CD4-positive, alpha-beta T cell treated with Interleukin-17A for 1 hour (primary cell): ENCODE measurements at regions not wholly inside any gene's neighbourhood (a gene's known extent, or its start where the extent isn't known, plus 50 kb on each side); places are given as distances from the start of the nearest gene placed in this dataset.
"Not testable (repeated sequence)": the region's sequence is repeated elsewhere in the genome, so short reads cannot be mapped to it uniquely, and the experiment has no call there.

ENCODE experiments used
- DNase-seq: peaks from one replicate; pipeline ENCODE4 v3.0.0-alpha.2; 2020

GRCh38 chr17:30711626-30712507, 112.6 kb downstream of the CRLF3 start:
- DNase-seq: not testable (repeated sequence)

- not testable (repeated sequence) for DNase-seq
Measured at GRCh38 chr17:30711176-30711575, 113.3 kb downstream of the CRLF3 start.

GRCh38 chr17:30710276-30711088, 114.0 kb downstream of the CRLF3 start:
- DNase-seq: not testable (repeated sequence)

DNA sequence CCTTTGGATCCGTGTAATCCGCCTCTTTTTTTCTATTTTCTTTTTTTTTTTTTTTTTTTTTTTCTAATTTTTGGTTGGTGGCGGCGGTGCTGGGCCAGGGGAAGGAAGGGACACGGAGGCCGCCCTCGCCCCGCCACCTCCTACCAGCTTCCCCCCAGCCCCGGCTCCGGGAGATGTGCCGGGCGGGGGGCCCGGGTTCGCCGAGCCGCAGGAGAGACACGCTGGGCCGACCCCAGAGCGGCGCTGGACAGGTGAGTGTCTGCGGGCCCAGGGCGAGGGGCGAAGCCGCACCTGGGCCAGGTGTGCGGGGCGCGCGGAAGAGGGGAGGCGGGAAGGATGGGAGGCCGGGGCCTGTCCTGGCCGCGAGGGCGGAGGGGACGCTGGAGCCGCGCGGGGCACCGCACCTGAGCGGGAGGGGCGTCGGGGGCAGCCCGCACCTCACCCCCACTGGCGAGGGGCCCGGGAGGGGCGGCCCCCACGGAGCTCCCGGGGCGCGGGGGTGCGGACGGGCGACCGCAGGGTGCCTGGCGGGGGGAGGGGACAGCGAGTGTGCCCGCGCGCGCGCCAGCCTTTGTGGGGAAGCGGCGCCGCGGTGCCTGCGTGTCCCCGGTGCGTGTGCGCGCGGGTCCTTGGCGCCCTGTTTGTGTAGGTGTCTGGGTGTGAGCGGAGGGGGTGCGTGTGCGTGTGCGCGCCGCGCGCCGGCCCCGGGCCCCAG, 114.8 kb downstream of the CRLF3 start:
- peak; percentile 41 for DNase-seq

DNA sequence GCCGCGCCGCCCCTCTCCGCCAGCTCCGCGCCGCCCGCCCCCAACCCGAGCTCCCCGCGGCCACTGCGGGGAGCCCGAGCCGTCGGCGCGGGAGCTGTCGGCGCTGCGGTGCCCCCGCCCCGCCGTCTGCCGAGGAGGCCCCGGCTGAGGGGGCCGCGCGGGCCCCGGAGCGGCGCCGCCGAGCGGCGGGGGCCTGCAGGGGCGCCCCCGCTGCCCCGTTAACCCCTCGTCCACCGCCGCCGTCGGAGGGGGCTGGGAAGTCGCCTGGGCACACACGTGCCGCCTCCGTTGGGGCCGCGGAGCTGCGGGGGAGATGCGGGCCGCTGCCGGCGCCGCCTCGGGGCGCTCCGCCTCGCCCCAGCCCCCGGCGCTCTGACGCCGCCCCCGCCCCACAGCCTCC, 115.4 kb downstream of the CRLF3 start:
- peak; percentile 35 for DNase-seq

- DNase-seq: peak; percentile 72
Measured at GRCh38 chr17:30708241-30709078, 116.0 kb downstream of the CRLF3 start.

GRCh38 chr17:30707724-30708240, 116.7 kb downstream of the CRLF3 start:
- peak; percentile 50 for DNase-seq

GRCh38 chr17:30706461-30707335, 117.8 kb downstream of the CRLF3 start:
- DNase-seq: not testable (repeated sequence)

- DNase-seq: not testable (repeated sequence)
Measured at GRCh38 chr17:30706004-30706403, 118.5 kb downstream of the CRLF3 start.

- DNase-seq: no peak
Measured at GRCh38 chr17:30701498-30701989, 122.9 kb downstream of the CRLF3 start.

GRCh38 chr17:30700833-30701232, 123.7 kb downstream of the CRLF3 start:
- DNase-seq: not testable (repeated sequence)

- peak; percentile 78 for DNase-seq
Measured at GRCh38 chr17:30697619-30698460, 126.7 kb downstream of the CRLF3 start.

DNA sequence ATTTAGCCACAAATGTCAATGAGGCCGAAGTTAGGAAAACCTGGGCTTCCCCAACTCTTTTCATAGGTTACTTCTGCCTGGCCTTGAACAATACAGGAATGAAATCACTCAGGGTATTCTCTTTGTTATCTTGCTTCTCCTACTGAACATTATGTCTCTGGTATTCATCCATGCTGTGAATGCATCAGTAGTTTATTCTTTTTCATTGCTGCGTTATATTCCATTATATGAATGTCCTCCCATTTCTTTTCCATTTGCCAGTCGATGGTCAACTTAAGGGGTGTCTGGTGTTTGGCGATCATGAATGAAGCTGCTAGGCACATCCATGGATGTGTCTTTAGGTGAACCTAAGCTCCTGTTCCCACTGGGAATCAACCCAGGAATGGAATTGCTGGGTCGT, 128.3 kb downstream of the CRLF3 start:
- no peak for DNase-seq

DNA sequence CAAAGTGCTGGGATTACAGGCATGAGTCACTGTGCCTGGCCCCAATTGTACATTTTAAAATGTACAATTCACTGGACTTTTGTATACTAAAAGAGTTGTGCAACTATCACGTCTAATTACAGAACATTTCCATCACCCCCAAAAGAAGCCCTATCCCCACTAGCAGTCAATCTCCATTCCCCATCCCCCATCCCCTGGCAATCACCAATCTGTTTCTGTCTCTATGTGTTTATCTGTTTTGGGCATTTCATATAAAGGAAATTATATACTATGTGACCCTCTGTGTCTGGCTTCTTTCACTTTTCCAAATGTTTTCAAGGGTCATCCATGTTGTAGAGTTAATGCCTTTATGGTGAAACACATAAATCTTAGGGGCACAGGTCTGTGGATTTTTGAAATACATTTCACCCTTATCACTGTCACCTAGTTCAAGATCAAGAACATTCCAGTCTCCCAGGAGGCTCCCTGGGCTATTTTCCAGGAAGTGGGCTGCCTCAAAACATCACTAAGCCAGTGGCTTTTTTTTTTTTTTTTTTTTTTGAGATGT, 129.2 kb downstream of the CRLF3 start:
- DNase-seq: not testable (repeated sequence)

DNA sequence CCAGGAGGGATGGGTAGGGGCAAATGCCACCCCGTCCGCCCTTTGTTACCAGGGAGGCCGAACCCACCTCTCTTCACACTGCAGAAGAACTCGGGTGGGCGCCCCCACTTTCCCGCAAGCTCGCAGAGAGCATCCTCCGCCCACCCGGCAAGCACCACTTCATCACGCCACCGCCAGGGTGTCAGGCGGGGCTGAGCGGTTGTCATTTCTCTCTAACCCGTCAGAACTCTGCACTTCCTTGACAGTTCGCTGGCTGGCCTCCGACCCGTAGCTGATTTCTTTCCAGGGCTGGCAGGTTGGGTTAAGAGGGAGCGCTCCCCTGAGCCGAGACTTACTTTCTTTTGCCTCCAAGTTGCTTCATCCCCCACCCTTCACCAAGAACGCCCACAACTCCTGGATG, 130.7 kb downstream of the CRLF3 start:
- peak; percentile 57 for DNase-seq

- DNase-seq: not testable (repeated sequence)
Measured at GRCh38 chr17:30689266-30690000, 135.1 kb downstream of the CRLF3 start.

DNA sequence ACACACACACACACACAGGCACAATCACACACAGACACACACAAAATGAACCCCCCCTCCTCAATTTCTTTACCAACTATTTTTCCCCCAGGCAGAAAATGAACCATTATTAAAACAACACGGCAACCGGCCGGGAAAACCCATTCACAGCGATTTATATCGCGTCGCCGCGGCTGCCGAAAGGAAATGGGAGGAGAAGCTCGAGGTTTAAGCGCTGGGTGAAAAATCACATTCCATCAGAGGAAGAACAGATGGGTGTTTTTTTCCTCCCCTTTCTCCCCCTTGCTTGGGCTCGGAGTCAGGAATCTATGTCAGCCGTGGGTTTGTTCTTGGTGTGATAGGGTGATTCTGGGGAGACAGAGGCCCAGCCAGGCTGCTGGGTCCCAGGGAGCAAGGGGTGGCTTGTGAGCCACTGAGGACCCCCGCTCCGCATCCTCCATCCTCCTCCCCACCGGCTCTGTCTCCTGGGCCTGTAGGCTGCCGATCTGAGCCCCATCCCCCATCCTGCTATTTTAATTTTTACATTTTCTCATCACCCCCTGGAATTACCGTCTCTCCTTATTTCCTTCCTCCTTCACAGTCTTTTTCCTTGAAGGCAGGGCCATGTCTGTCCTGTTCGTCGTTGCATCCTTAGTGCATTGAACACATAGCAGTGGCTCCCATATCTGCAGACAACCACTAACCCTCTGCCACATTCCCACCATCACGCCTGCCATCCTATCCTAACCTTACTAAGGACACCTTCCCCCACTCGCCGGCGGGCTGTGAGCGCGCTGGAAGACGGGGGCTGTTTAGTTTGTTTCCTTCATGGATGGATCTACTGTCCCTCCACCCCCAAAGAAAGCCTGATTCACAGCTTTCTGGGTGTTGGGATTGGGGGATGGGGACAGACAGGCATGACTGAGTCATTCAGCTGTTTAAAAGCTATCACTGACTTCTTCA, 137.7 kb downstream of the CRLF3 start:
- DNase-seq: not testable (repeated sequence)
